HEK293 (cell line): ENCODE measurements at regions not wholly inside any gene's neighbourhood (a gene's known extent, or its start where the extent isn't known, plus 50 kb on each side); places are given as distances from the start of the nearest gene placed in this dataset.
"Not testable (repeated sequence)": the region's sequence is repeated elsewhere in the genome, so short reads cannot be mapped to it uniquely, and the experiment has no call there.

Source experiments
- BCL11A ChIP-seq: fragments of 450-650 bp; formaldehyde crosslinking; IDR thresholded peaks from 2 replicates; pipeline ENCODE4 v1.5.1; 2016; ENCODE audit warnings: low read depth, missing biosample characterization, missing genetic modification characterization
- SP2 ChIP-seq: fragments of 450-650 bp; formaldehyde crosslinking; IDR thresholded peaks from 2 replicates; pipeline ENCODE4 v1.5.1; 2016; ENCODE audit warnings: missing biosample characterization, missing genetic modification characterization
- ZNF37A ChIP-seq: fragments of 450-650 bp; IDR thresholded peaks from 2 replicates; pipeline ENCODE4 v1.5.1; 2018; ENCODE audit warnings: missing biosample characterization, missing genetic modification characterization
- TF ChIP-seq, protein P1 (sequence below): fragments of 450-650 bp; formaldehyde crosslinking; IDR thresholded peaks from 2 replicates; pipeline ENCODE4 v1.5.1; 2016; ENCODE audit warnings: missing biosample characterization, missing genetic modification characterization
- TF ChIP-seq, protein P2 (sequence below): IDR thresholded peaks from 2 replicates; pipeline ENCODE4 v1.6.1; 2011; ENCODE audit warnings: mild to moderate bottlenecking, low read depth, low read length, borderline replicate concordance
- TF ChIP-seq, protein P3 (sequence below): fragments of 450-650 bp; formaldehyde crosslinking; IDR thresholded peaks from 2 replicates; pipeline ENCODE4 v1.5.1; 2016; ENCODE audit warnings: missing biosample characterization, missing genetic modification characterization

DNA sequence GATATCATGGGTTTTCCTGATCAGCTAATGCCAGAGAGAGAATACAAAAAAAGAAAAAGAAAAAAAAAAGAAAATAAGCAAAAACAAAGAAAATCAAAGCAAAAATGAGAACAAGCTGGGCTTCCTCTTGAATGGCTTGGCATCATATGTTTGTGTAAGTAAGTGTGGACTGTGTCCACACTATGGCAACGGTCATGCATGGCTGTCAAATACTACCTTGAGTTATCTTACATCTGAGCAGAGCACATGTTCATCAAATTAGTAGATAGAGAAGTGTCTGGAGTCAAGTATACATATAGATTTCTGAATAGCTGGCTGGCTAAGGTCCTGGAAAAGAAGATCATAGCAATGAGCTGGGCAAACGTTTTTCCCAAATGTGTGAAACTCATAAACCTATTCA lies 470.2 kb downstream of the RPIA start:
- TF ChIP-seq, protein P1, sequence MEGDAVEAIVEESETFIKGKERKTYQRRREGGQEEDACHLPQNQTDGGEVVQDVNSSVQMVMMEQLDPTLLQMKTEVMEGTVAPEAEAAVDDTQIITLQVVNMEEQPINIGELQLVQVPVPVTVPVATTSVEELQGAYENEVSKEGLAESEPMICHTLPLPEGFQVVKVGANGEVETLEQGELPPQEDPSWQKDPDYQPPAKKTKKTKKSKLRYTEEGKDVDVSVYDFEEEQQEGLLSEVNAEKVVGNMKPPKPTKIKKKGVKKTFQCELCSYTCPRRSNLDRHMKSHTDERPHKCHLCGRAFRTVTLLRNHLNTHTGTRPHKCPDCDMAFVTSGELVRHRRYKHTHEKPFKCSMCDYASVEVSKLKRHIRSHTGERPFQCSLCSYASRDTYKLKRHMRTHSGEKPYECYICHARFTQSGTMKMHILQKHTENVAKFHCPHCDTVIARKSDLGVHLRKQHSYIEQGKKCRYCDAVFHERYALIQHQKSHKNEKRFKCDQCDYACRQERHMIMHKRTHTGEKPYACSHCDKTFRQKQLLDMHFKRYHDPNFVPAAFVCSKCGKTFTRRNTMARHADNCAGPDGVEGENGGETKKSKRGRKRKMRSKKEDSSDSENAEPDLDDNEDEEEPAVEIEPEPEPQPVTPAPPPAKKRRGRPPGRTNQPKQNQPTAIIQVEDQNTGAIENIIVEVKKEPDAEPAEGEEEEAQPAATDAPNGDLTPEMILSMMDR (tag by site-specific recombination): not testable (repeated sequence)
- TF ChIP-seq, protein P2, sequence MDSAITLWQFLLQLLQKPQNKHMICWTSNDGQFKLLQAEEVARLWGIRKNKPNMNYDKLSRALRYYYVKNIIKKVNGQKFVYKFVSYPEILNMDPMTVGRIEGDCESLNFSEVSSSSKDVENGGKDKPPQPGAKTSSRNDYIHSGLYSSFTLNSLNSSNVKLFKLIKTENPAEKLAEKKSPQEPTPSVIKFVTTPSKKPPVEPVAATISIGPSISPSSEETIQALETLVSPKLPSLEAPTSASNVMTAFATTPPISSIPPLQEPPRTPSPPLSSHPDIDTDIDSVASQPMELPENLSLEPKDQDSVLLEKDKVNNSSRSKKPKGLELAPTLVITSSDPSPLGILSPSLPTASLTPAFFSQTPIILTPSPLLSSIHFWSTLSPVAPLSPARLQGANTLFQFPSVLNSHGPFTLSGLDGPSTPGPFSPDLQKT: not testable (repeated sequence)
- not testable (repeated sequence) for TF ChIP-seq SP2, ZNF37A, BCL11A
- TF ChIP-seq, protein P3, sequence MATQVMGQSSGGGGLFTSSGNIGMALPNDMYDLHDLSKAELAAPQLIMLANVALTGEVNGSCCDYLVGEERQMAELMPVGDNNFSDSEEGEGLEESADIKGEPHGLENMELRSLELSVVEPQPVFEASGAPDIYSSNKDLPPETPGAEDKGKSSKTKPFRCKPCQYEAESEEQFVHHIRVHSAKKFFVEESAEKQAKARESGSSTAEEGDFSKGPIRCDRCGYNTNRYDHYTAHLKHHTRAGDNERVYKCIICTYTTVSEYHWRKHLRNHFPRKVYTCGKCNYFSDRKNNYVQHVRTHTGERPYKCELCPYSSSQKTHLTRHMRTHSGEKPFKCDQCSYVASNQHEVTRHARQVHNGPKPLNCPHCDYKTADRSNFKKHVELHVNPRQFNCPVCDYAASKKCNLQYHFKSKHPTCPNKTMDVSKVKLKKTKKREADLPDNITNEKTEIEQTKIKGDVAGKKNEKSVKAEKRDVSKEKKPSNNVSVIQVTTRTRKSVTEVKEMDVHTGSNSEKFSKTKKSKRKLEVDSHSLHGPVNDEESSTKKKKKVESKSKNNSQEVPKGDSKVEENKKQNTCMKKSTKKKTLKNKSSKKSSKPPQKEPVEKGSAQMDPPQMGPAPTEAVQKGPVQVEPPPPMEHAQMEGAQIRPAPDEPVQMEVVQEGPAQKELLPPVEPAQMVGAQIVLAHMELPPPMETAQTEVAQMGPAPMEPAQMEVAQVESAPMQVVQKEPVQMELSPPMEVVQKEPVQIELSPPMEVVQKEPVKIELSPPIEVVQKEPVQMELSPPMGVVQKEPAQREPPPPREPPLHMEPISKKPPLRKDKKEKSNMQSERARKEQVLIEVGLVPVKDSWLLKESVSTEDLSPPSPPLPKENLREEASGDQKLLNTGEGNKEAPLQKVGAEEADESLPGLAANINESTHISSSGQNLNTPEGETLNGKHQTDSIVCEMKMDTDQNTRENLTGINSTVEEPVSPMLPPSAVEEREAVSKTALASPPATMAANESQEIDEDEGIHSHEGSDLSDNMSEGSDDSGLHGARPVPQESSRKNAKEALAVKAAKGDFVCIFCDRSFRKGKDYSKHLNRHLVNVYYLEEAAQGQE (tag by site-specific recombination): not testable (repeated sequence)
